Stimulated activated CD8-positive, alpha-beta memory T cell treated with anti-CD3 and anti-CD28 coated beads, Interleukin-7, amount 100 ng/mL, for 24 hours (primary cell): ENCODE measurements at regions not wholly inside any gene's neighbourhood (a gene's known extent, or its start where the extent isn't known, plus 50 kb on each side); places are given as distances from the start of the nearest gene placed in this dataset.

Experiments used
- DNase-seq: peaks from one replicate; pipeline ENCODE4 v3.0.0-alpha.2; 2020; ENCODE audit warnings: low read depth

GRCh38 chr10:91036807-91037411 lies 116.0 kb upstream of the ANKRD1 start:
- DNase-seq = no peak

GRCh38 chr10:91038971-91039370 lies 118.1 kb upstream of the ANKRD1 start:
- no peak for DNase-seq

DNA sequence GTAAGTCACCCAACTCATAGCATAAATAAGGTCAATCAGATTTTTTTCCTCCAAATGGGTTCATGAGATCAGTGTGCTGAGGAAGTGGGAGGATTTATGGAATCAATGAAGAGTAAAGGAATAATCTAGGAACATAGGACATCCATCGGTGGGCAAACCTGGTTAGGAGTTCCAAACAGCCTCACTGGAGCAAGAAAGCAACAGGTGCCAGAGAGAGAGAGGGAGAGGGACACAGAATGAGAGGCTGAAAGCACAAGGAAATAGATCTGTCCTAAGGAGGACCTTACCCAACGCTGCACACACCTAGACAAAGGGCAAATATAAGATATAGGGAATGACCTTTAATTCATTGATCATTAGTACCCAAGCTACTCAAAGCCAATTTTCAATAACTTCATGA lies 119.5 kb upstream of the ANKRD1 start:
- DNase-seq = no peak

DNA sequence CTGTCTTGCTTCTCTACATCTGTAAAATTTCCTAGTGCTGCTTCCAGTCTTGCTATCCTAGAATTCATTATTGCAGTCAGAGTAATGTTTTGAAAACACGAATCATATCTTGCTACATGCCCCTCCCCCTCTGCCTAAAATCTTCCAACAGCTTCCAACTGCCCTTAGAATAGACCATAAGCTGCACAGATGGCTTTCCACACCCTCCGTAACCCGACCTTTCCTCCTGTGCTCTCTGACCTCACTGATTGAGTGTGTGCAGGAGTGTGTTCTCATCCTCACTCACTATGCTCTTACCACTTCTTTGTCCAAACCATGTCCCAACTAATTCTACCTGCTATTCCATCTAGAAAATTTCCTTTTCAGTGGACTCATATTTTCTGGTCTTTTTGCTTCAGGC lies 121.2 kb upstream of the ANKRD1 start:
- DNase-seq = no peak

GRCh38 chr10:91043173-91043910 lies 122.5 kb upstream of the ANKRD1 start:
- DNase-seq = no peak

DNA sequence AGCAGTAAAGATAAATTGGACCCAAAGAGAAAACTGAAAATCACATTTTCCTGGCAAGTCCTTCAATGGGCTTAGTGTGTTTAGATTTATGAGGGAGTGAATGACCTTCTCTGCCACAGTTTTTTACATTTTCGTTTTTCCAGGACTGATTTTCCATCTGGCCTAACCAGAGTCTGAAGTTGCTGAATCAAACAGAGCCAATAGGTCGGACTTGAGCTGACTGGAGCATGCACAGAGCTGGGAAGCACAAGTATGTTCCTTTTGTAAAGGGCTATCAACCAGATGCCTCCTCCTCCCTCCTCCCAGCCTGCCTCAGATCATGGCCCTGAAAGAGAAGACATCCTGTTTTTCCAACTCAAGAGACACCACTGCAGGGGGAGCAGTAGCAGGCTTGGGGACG lies 126.0 kb upstream of the ANKRD1 start:
- DNase-seq = no peak

- DNase-seq = no peak
These were observed 127.5 kb upstream of the ANKRD1 start for GRCh38 chr10:91048380-91048779.

GRCh38 chr10:91049296-91049987 lies 128.6 kb upstream of the ANKRD1 start:
- DNase-seq = no peak

GRCh38 chr10:91049988-91050360 lies 129.1 kb upstream of the ANKRD1 start:
- DNase-seq = no peak

DNA sequence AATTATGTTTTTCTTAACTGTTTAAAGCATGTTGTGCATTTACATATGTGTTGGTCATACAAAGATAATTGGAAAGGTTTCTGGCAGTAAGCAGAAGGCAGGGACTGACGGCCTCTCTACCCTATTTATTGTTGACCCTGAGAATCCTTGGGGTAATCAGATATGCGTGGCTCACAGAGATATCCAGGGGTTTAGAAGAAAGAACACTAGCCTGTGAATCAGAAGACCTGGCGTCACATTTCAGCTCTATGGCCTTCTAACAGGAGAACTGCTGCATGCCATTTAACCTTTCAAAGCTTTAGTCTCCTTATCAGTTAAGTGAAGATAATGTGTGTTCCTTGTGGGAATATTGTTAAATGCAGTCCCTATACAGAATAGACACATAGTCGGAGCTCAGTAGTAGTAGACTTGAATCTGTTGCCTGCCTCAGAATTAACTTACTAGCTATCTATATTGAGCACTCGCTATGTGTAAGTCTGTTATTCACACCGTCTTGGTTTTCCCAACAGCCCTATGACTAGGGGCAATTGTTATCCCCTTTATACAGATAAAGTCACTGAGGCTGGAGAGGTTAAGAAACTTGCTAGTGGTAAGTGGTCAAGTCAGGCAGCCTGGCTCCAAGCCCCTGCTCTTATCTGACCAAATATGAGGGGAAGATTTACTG lies 129.6 kb upstream of the ANKRD1 start:
- no peak for DNase-seq

- no peak for DNase-seq
These were observed 130.9 kb upstream of the ANKRD1 start for GRCh38 chr10:91051829-91052228.

DNA sequence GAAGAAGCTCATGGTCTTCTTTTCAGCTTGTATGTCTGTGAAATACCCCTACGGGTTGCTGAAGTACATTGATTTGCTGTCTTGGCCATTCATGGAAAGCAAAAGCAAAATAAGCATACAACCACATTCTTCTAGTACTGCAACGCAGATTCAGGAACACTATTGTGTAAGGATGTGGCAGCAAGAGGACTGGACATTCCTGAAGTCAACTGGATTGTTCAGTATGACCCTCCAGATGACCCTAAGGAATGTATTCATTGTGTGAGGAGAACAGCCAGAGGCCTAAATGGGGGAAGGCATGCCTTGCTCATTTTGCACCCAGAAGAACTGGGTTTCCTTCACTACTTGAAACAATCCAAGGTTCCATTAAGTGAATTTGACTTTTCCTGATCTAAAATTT lies 133.4 kb upstream of the ANKRD1 start:
- no peak for DNase-seq

DNA sequence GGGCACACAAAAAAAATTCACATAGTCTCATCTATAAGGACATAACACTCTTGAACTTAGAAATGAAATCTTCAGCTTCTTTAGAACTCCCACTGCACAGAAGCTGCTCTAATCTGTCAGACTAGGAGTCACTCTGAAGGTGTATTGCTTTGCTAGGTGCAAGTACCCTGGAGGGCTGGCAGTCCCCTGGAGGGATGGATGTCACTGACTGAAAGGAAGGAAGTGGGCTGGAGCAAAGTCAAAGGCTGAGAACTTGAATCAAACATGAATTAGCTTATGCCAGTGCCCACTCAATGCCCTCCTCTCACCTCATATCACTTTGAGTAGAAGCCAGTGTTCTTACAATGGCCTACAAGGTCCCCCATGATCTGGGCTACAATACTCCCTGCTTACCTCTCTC lies 140.3 kb upstream of the ANKRD1 start:
- DNase-seq = no peak

- DNase-seq = no peak
These were observed 140.7 kb upstream of the ANKRD1 start for GRCh38 chr10:91061608-91062007.

DNA sequence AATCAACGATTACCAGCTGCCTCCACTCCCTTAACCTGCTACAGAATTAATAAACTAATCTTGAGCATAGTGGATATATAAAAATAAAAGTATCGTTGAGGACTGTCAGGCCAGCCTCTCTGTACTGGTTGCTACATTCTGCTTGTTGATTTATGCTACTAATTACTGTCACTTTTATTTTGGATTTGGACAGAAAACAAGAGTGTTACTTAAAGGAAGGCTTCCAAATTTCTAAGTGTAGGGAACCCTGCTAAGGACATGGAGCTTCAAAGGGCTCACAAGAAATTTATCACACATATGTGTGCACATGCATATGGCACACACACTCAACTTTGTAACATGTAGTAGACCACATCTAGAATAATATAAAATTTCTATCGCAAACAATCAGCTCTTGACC lies 141.2 kb upstream of the ANKRD1 start:
- no peak for DNase-seq

DNA sequence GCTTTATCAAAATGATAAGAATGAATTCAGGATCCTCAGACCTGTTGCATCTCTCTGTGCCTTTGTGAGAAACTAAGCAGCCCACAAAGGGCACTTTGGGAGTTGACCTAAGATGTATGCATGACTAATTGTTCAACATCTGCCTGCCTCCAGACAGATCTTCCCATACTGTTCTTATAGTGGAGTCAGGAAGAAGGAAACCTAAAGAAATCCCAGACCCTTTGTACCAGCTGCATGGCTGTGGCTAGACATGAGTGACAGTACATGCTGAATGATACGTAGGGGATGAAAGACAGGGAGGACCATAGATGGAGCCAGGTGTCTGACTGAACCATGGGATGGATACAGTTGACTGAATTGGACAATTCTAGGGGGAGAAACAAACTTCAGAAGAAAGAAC lies 148.7 kb upstream of the PCGF5 start:
- no peak for DNase-seq

GRCh38 chr10:91073286-91073979 lies 147.0 kb upstream of the PCGF5 start:
- no peak for DNase-seq

DNA sequence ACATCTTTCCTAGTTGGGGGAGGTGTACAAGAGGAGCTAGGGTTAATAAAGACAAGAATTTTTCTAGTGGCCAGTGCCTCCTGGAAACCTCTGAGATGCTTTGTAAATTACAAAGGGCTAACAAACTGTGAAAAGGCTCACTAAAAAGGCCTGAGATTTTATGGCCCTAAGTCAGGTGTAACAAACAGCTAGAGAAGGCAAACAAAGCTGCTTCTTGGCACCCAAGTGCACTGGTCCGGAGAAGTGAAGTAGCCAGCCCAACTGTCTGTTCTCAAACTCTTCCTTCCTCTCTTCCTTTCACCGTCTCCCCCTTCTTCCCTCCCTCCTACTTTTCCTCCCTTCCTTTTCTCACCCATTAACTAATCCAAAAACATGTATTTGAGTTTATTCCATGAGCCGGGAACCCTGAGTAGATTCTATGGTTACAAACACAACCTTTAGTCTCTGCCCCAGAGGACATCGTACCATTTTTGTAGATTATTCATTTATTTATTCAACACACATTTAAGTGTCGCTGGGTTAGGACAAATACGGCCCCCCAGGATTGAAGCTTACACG lies 143.4 kb upstream of the PCGF5 start:
- no peak for DNase-seq

GRCh38 chr10:91077549-91078071 lies 142.9 kb upstream of the PCGF5 start:
- no peak for DNase-seq

DNA sequence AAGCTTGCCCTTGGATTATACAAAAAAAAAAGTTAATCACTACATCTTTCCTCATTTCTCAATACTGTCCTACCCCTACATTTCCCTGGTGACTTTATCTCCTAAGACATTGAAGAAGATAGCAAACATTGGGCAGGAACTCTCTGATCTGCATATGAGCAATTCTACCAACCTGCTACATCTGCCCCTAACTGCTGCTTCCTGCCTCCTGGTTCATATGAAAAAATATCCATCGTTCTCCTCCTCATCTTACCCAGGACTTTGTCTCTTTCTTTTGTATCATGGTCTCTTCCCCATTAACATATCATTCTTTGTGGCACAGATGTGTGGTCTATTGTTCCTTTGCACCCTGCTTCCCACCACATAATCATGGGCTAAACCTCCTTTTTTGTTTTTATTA lies 139.7 kb upstream of the PCGF5 start:
- DNase-seq = no peak

DNA sequence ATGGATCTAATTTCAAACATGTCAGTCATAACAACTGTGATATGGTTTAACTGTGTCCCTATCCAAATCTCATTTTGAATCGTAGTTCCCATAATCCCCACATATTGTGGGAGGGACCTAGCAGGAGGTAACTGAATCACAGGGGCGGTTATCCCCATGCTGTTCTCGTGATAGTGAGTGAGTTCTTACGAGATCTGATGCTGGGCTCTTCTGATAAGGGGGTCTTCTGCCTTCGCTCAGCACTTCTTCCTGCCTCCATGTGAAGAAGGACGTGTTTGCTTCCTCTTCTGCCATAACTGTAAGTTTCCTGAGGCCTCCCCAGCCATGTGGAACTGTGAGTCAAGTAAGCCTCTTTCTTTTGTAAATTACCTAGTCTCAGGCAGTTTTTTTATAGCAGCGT lies 138.0 kb upstream of the PCGF5 start:
- DNase-seq = no peak
